HEK293 (cell line): ENCODE measurements at regions not wholly inside any gene's neighbourhood (a gene's known extent, or its start where the extent isn't known, plus 50 kb on each side); places are given as distances from the start of the nearest gene placed in this dataset.

Experiments used
- CTCF ChIA-PET: fragments of 350-600 bp; formaldehyde crosslinking; extraction: SDS; loops from one replicate; lab custom pipeline; 2021; ENCODE audit warnings: antibody characterized with exemption; lab: Yijun Ruan, JAX
- POLR2A ChIA-PET: fragments of 300-600 bp; formaldehyde crosslinking; extraction: SDS; loops from one replicate; lab custom pipeline; 2020; ENCODE audit warnings: antibody characterized with exemption, inconsistent platforms; lab: Yijun Ruan, JAX
- H3K27ac ChIP-seq: fragments of 200-500 bp; sonication (Bioruptor generic); 2 replicates; pipeline ENCODE4 v1.5.1; 2014; ENCODE audit warnings: low read depth, low read length, control low read depth, inconsistent platforms; ENCODE audit errors: extremely low read depth
- H3K36me3 ChIP-seq, 2 experiments: fragments of 200-500 bp in 1 of 2; sonication (Bioruptor generic) in 1 of 2; 1 replicate in 1 of 2; 2 replicates in 1 of 2; pipeline ENCODE4 v1.5.1; 2014 to 2017; ENCODE audit warnings: inconsistent platforms in 2 of 2, low read length in 2 of 2; ENCODE audit not compliant: control insufficient read depth in 2 of 2, insufficient read depth in 1 of 2
- H3K4me1 ChIP-seq: fragments of 200-500 bp; sonication (Bioruptor generic); 2 replicates; pipeline ENCODE4 v1.5.1; 2014; ENCODE audit warnings: mild to moderate bottlenecking, low read length, inconsistent platforms; ENCODE audit not compliant: control insufficient read depth, insufficient read depth
- H3K4me3 ChIP-seq: 2 replicates; pipeline ENCODE4 v1.5.1; 2011; ENCODE audit warnings: low read depth, mild to moderate bottlenecking, control low read depth, low read length, moderate library complexity
- H3K9me3 ChIP-seq: fragments of 200-500 bp; sonication (Bioruptor generic); 2 replicates; pipeline ENCODE4 v1.5.1; 2014; ENCODE audit warnings: low read depth, low read length, inconsistent platforms; ENCODE audit not compliant: control insufficient read depth, insufficient read depth
- FEZF1 ChIP-seq: fragments of 450-650 bp; formaldehyde crosslinking; IDR thresholded peaks from 2 replicates; pipeline ENCODE4 v1.5.1; 2016; ENCODE audit warnings: missing biosample characterization, missing genetic modification characterization
- GLIS2 ChIP-seq: fragments of 450-650 bp; formaldehyde crosslinking; IDR thresholded peaks from 2 replicates; pipeline ENCODE4 v1.5.1; 2016; ENCODE audit warnings: missing biosample characterization, missing genetic modification characterization
- OVOL3 ChIP-seq: fragments of 450-650 bp; formaldehyde crosslinking; IDR thresholded peaks from 2 replicates; pipeline ENCODE4 v1.5.1; 2016; ENCODE audit warnings: missing biosample characterization, missing genetic modification characterization
- ZBTB1 ChIP-seq: fragments of 450-650 bp; formaldehyde crosslinking; IDR thresholded peaks from 2 replicates; pipeline ENCODE4 v1.5.1; 2016; ENCODE audit warnings: missing biosample characterization, missing genetic modification characterization
- ZBTB8A ChIP-seq: fragments of 450-650 bp; formaldehyde crosslinking; IDR thresholded peaks from 2 replicates; pipeline ENCODE4 v1.5.1; 2016; ENCODE audit warnings: missing biosample characterization, missing genetic modification characterization
- ZNF138 ChIP-seq: fragments of 450-650 bp; formaldehyde crosslinking; IDR thresholded peaks from 2 replicates; pipeline ENCODE4 v1.5.1; 2016; ENCODE audit warnings: missing biosample characterization, missing genetic modification characterization, borderline replicate concordance
- ZNF157 ChIP-seq: fragments of 450-650 bp; formaldehyde crosslinking; IDR thresholded peaks from 2 replicates; pipeline ENCODE4 v1.5.1; 2016; ENCODE audit warnings: missing biosample characterization, missing genetic modification characterization
- ZNF16 ChIP-seq: fragments of 450-650 bp; formaldehyde crosslinking; IDR thresholded peaks from 2 replicates; pipeline ENCODE4 v1.5.1; 2016; ENCODE audit warnings: low read depth, missing biosample characterization, missing genetic modification characterization
- ZNF174 ChIP-seq: fragments of 450-650 bp; formaldehyde crosslinking; IDR thresholded peaks from 2 replicates; pipeline ENCODE4 v1.5.0; 2017; ENCODE audit warnings: missing biosample characterization, mild to moderate bottlenecking, missing genetic modification characterization
- ZNF175 ChIP-seq: fragments of 450-650 bp; formaldehyde crosslinking; IDR thresholded peaks from 2 replicates; pipeline ENCODE4 v1.5.1; 2016; ENCODE audit warnings: missing biosample characterization, missing genetic modification characterization
- ZNF354C ChIP-seq: fragments of 450-650 bp; formaldehyde crosslinking; IDR thresholded peaks from 2 replicates; pipeline ENCODE4 v1.5.1; 2016; ENCODE audit warnings: missing biosample characterization, missing genetic modification characterization, low read depth, borderline replicate concordance
- ZNF426 ChIP-seq: fragments of 450-650 bp; formaldehyde crosslinking; IDR thresholded peaks from 2 replicates; pipeline ENCODE4 v1.5.1; 2017; ENCODE audit warnings: missing biosample characterization, missing genetic modification characterization, mild to moderate bottlenecking, inconsistent platforms, moderate library complexity
- ZNF544 ChIP-seq: fragments of 450-650 bp; formaldehyde crosslinking; IDR thresholded peaks from 2 replicates; pipeline ENCODE4 v1.5.0; 2017; ENCODE audit warnings: missing biosample characterization, missing genetic modification characterization
- ZNF571 ChIP-seq: fragments of 450-650 bp; formaldehyde crosslinking; IDR thresholded peaks from 2 replicates; pipeline ENCODE4 v1.5.0; 2017; ENCODE audit warnings: missing biosample characterization, missing genetic modification characterization
- ZNF626 ChIP-seq: fragments of 450-650 bp; sonication (Bioruptor Pico); formaldehyde crosslinking; IDR thresholded peaks from 2 replicates; pipeline ENCODE4 v1.5.1; 2018; ENCODE audit warnings: missing biosample characterization, missing genetic modification characterization, inconsistent platforms
- ZNF658 ChIP-seq: fragments of 450-650 bp; formaldehyde crosslinking; IDR thresholded peaks from 2 replicates; pipeline ENCODE4; 2016; ENCODE audit warnings: missing biosample characterization, missing genetic modification characterization
- ZNF660 ChIP-seq: fragments of 450-650 bp; IDR thresholded peaks from 2 replicates; pipeline ENCODE4 v1.5.1; 2018; ENCODE audit warnings: missing biosample characterization, mild to moderate bottlenecking, missing genetic modification characterization
- ZNF777 ChIP-seq: fragments of 450-650 bp; formaldehyde crosslinking; IDR thresholded peaks from 2 replicates; pipeline ENCODE4 v1.5.1; 2017; ENCODE audit warnings: missing biosample characterization, missing genetic modification characterization, borderline replicate concordance
- ZNF843 ChIP-seq: fragments of 450-650 bp; formaldehyde crosslinking; IDR thresholded peaks from 2 replicates; pipeline ENCODE4 v1.5.1; 2016; ENCODE audit warnings: missing biosample characterization, missing genetic modification characterization
- ZSCAN23 ChIP-seq: fragments of 450-650 bp; formaldehyde crosslinking; IDR thresholded peaks from 2 replicates; pipeline ENCODE4 v1.5.1; 2016; ENCODE audit warnings: missing biosample characterization, missing genetic modification characterization
- TF ChIP-seq, protein P1 (sequence below): fragments of 450-650 bp; formaldehyde crosslinking; IDR thresholded peaks from 2 replicates; pipeline ENCODE4 v1.5.1; 2017; ENCODE audit warnings: missing biosample characterization, missing genetic modification characterization
- TF ChIP-seq, protein P2 (sequence below): fragments of 450-650 bp; formaldehyde crosslinking; IDR thresholded peaks from 2 replicates; pipeline ENCODE4 v1.5.1; 2017; ENCODE audit warnings: missing biosample characterization, mild to moderate bottlenecking, missing genetic modification characterization, moderate library complexity
- TF ChIP-seq, protein P3 (sequence below): fragments of 450-650 bp; formaldehyde crosslinking; IDR thresholded peaks from 2 replicates; pipeline ENCODE4 v1.5.1; 2016; ENCODE audit warnings: missing biosample characterization, missing genetic modification characterization
- TF ChIP-seq, protein P4 (sequence below): fragments of 450-650 bp; formaldehyde crosslinking; conservative IDR thresholded peaks from 2 replicates; pipeline ENCODE4 v1.5.1; 2016; ENCODE audit warnings: low read depth, missing biosample characterization, missing genetic modification characterization

DNA sequence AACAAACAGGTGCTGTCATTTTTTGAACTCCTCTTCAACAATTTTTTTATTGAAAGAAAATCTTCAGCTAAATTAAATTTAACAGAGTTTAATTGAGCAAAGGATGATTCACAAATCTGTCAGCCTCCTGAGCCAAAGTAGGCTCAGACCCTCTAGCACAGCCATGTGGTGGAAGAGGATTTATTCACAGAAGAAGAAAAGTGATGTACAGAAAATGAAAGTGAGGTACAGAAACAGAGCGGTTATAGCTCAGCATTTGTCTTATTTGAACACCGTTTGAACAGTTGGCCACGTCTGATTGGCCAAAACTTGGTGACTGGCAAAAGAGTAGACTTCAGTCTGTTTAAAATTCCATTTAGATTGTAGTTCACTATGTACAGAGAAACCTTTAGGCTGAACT is 217.3 kb downstream of the SPANXN1 start:
- TF ChIP-seq ZNF571 (tag by site-specific recombination), result no peak
- TF ChIP-seq ZNF626, result no peak
- TF ChIP-seq ZNF658, result no peak
- TF ChIP-seq, protein P1, sequence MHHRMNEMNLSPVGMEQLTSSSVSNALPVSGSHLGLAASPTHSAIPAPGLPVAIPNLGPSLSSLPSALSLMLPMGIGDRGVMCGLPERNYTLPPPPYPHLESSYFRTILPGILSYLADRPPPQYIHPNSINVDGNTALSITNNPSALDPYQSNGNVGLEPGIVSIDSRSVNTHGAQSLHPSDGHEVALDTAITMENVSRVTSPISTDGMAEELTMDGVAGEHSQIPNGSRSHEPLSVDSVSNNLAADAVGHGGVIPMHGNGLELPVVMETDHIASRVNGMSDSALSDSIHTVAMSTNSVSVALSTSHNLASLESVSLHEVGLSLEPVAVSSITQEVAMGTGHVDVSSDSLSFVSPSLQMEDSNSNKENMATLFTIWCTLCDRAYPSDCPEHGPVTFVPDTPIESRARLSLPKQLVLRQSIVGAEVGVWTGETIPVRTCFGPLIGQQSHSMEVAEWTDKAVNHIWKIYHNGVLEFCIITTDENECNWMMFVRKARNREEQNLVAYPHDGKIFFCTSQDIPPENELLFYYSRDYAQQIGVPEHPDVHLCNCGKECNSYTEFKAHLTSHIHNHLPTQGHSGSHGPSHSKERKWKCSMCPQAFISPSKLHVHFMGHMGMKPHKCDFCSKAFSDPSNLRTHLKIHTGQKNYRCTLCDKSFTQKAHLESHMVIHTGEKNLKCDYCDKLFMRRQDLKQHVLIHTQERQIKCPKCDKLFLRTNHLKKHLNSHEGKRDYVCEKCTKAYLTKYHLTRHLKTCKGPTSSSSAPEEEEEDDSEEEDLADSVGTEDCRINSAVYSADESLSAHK (tag by site-specific recombination), result no peak
- no peak for TF ChIP-seq ZNF544 (tag by site-specific recombination)
- TF ChIP-seq ZNF660 (tag by site-specific recombination), result no peak
- TF ChIP-seq GLIS2, result no peak
- no peak for TF ChIP-seq ZNF843 (tag by site-specific recombination)
- TF ChIP-seq ZBTB1 (tag by site-specific recombination), result no peak
- no peak for TF ChIP-seq ZNF175 (tag by site-specific recombination)
- no peak for TF ChIP-seq ZSCAN23 (tag by site-specific recombination)
- TF ChIP-seq ZNF174 (tag by site-specific recombination), result no peak
- no peak for TF ChIP-seq ZNF16
- TF ChIP-seq ZNF354C, result no peak
- TF ChIP-seq ZNF157 (tag by site-specific recombination), result no peak
- TF ChIP-seq ZNF777 (tag by site-specific recombination), result no peak
- TF ChIP-seq OVOL3 (tag by site-specific recombination), result no peak
- TF ChIP-seq, protein P2, sequence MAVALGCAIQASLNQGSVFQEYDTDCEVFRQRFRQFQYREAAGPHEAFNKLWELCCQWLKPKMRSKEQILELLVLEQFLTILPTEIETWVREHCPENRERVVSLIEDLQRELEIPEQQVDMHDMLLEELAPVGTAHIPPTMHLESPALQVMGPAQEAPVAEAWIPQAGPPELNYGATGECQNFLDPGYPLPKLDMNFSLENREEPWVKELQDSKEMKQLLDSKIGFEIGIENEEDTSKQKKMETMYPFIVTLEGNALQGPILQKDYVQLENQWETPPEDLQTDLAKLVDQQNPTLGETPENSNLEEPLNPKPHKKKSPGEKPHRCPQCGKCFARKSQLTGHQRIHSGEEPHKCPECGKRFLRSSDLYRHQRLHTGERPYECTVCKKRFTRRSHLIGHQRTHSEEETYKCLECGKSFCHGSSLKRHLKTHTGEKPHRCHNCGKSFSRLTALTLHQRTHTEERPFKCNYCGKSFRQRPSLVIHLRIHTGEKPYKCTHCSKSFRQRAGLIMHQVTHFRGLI (tag by site-specific recombination), result no peak
- no peak for TF ChIP-seq ZNF426 (tag by site-specific recombination)
- TF ChIP-seq FEZF1 (tag by site-specific recombination), result no peak
- TF ChIP-seq, all 188 proteins: peak for 0
- Histone ChIP-seq H3K4me3 (no peak overlapping the region), H3K36me3 (no peaks in the 10 kb centered on the region), H3K27ac (no peak overlapping the region), H3K9me3 (no peaks in the 10 kb centered on the region; the same call in 1 of the 2 replicates), H3K4me1 (no peaks in the 10 kb centered on the region)
- ChIA-PET POLR2A (no interaction called here), CTCF (interaction anchor here (0.5 to 0.7 kb wide), 2 partner anchors 14 to 1971 kb away, joined by 3 read pairs; no protein-coding TSS in a partner anchor)

DNA sequence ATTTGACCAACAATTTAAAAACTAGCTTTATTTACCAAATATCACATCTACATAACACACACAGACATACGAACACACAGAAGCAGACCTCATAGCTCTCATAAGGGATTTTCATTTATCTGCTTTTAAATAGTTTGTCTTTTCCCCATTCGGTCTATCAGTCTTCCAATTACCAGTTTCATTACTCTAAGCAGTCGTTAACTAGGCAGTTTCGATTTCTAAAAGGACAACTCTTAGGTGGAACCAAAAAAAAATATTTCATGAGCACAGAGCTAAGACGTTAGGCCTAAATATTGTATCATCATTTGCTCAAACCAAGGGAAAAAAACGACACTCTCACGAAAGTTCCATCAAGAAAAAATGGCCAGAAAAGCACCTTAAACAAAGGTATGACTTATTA is 228.4 kb downstream of the SPANXN1 start:
- ChIA-PET POLR2A (no interaction called here), CTCF (no interaction called here)
- H3K36me3 ChIP-seq, result no peaks in the 10 kb centered on the region
- H3K27ac ChIP-seq, result no peak overlapping the region
- TF ChIP-seq ZNF138 (no peak), ZBTB8A (tag by site-specific recombination) (no peak)
- TF ChIP-seq, protein P3, sequence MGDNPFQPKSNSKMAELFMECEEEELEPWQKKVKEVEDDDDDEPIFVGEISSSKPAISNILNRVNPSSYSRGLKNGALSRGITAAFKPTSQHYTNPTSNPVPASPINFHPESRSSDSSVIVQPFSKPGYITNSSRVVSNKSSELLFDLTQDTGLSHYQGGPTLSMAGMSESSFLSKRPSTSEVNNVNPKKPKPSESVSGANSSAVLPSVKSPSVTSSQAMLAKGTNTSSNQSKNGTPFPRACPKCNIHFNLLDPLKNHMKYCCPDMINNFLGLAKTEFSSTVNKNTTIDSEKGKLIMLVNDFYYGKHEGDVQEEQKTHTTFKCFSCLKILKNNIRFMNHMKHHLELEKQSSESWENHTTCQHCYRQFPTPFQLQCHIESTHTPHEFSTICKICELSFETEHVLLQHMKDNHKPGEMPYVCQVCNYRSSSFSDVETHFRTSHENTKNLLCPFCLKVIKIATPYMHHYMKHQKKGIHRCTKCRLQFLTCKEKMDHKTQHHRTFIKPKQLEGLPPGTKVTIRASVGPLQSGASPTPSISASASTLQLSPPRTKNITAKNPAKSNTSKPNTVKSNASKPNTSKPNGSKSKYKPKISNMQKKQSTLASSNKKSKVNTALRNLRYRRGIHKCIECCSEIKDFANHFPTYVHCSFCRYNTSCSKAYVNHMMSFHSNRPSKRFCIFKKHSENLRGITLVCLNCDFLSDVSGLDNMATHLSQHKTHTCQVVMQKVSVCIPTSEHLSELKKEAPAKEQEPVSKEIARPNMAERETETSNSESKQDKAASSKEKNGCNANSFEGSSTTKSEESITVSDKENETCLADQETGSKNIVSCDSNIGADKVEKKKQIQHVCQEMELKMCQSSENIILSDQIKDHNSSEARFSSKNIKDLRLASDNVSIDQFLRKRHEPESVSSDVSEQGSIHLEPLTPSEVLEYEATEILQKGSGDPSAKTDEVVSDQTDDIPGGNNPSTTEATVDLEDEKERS (tag by site-specific recombination), result no peak
- TF ChIP-seq, protein P4, sequence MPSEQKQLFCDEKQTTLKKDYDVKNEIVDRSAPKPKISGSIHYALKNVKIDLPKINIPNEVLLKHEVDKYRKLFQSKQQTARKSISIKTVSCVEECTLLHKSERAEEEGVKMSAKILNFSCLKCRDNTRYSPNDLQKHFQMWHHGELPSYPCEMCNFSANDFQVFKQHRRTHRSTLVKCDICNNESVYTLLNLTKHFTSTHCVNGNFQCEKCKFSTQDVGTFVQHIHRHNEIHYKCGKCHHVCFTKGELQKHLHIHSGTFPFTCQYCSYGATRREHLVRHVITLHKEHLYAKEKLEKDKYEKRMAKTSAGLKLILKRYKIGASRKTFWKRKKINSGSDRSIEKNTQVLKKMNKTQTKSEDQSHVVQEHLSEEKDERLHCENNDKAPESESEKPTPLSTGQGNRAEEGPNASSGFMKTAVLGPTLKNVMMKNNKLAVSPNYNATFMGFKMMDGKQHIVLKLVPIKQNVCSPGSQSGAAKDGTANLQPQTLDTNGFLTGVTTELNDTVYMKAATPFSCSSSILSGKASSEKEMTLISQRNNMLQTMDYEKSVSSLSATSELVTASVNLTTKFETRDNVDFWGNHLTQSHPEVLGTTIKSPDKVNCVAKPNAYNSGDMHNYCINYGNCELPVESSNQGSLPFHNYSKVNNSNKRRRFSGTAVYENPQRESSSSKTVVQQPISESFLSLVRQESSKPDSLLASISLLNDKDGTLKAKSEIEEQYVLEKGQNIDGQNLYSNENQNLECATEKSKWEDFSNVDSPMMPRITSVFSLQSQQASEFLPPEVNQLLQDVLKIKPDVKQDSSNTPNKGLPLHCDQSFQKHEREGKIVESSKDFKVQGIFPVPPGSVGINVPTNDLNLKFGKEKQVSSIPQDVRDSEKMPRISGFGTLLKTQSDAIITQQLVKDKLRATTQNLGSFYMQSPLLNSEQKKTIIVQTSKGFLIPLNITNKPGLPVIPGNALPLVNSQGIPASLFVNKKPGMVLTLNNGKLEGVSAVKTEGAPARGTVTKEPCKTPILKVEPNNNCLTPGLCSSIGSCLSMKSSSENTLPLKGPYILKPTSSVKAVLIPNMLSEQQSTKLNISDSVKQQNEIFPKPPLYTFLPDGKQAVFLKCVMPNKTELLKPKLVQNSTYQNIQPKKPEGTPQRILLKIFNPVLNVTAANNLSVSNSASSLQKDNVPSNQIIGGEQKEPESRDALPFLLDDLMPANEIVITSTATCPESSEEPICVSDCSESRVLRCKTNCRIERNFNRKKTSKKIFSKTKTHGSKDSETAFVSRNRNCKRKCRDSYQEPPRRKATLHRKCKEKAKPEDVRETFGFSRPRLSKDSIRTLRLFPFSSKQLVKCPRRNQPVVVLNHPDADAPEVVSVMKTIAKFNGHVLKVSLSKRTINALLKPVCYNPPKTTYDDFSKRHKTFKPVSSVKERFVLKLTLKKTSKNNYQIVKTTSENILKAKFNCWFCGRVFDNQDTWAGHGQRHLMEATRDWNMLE (tag by site-specific recombination), result no peak
- no peak overlapping the region for H3K4me3 ChIP-seq
- H3K4me1 ChIP-seq, result no peaks in the 10 kb centered on the region
- H3K9me3 ChIP-seq, result no peaks in the 10 kb centered on the region
